ENCODE measurements at regions not wholly inside any gene's neighbourhood (a gene's known extent, or its start where the extent isn't known, plus 50 kb on each side); places are given as distances from the start of the nearest gene placed in this dataset.

- Histone ChIP-seq H3K4me1 (ENCODE audit: insufficient read depth, low read length) (no peaks in the 10 kb centered on the region), H3K4me2 (ENCODE audit: low read length) (no peak overlapping the region), H3K9me3 (ENCODE audit: insufficient read depth, low read depth, low read length) (no peaks in the 10 kb centered on the region), H3K9ac (ENCODE audit: low read length) (no peak overlapping the region), H2AFZ (ENCODE audit: low read depth, low read length) (no peak overlapping the region), H3K27me3 (ENCODE audit: insufficient read depth, low read length) (no peaks in the 10 kb centered on the region), H3K36me3 (ENCODE audit: insufficient read depth, low read length) (no peaks in the 10 kb centered on the region), H3K79me2 (ENCODE audit: insufficient read depth, low read length) (no peaks in the 10 kb centered on the region), H3K4me3 (ENCODE audit: insufficient read depth, low read depth, low read length) (no peak overlapping the region), H3K27ac (ENCODE audit: low read depth, low read length) (no peak overlapping the region), H4K20me1 (ENCODE audit: insufficient read depth, low read length) (no peaks in the 10 kb centered on the region)
- no peak overlapping the region for H3K4me3 Mint-ChIP-seq (ENCODE audit: unreplicated experiment)
- no peak overlapping the region for H3K27ac Mint-ChIP-seq (ENCODE audit: unreplicated experiment)
- H3K27me3 Mint-ChIP-seq (ENCODE audit: low read depth, unreplicated experiment), result no peaks in the 10 kb centered on the region
- DNase-seq (ENCODE audit: low read depth), result no peak
- H3K36me3 Mint-ChIP-seq (ENCODE audit: low read depth, unreplicated experiment), result no peaks in the 10 kb centered on the region
- peaks cover 2% of the 10 kb centered on the region for H3K4me1 Mint-ChIP-seq (ENCODE audit: low read depth, unreplicated experiment)
- FAIRE-seq, result no peak
- peaks cover 5% of the 10 kb centered on the region for H3K9me3 Mint-ChIP-seq (ENCODE audit: unreplicated experiment)
- TF ChIP-seq, protein P1, sequence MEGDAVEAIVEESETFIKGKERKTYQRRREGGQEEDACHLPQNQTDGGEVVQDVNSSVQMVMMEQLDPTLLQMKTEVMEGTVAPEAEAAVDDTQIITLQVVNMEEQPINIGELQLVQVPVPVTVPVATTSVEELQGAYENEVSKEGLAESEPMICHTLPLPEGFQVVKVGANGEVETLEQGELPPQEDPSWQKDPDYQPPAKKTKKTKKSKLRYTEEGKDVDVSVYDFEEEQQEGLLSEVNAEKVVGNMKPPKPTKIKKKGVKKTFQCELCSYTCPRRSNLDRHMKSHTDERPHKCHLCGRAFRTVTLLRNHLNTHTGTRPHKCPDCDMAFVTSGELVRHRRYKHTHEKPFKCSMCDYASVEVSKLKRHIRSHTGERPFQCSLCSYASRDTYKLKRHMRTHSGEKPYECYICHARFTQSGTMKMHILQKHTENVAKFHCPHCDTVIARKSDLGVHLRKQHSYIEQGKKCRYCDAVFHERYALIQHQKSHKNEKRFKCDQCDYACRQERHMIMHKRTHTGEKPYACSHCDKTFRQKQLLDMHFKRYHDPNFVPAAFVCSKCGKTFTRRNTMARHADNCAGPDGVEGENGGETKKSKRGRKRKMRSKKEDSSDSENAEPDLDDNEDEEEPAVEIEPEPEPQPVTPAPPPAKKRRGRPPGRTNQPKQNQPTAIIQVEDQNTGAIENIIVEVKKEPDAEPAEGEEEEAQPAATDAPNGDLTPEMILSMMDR (IDR thresholded peaks at IDR 0.05; ENCODE audit: insufficient read depth, low read depth, low read length), result no peak
- TF ChIP-seq EZH2 (IDR thresholded peaks at IDR 0.05; ENCODE audit: insufficient read depth, low read length), result no peak
Observed at GRCh38 chr10:36424502-36424901, 700.9 kb upstream of the ANKRD30A start.

DNA sequence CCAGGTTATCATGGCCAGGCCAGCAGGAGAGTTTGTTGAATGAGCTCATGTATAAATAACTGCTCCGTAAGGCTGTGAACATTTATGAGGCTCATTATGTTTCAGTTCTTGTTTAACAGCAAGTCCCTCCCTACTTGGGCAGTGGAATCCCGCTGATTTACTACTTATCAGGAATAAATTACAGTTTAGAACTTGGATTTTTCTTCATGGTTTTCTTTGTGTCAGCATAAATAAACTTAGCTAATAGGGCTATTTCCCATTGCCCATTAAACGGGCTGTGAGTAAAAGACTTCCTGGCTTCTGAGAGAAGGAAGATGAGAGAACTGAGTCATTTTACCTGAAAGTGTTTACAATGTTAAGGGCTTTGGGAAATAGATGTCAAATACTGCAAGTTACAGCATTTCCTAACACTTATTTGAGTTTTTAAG is 701.6 kb upstream of the ANKRD30A start:
- no peaks in the 10 kb centered on the region for H3K9me3 ChIP-seq (ENCODE audit: insufficient read depth, low read depth, low read length)
- no peaks in the 10 kb centered on the region for H3K27me3 ChIP-seq (ENCODE audit: insufficient read depth, low read length)
- no peaks in the 10 kb centered on the region for H3K4me1 ChIP-seq (ENCODE audit: insufficient read depth, low read length)
- no peak for DNase-seq (ENCODE audit: low read depth)
- no peak overlapping the region for H2AFZ ChIP-seq (ENCODE audit: low read depth, low read length)
- Mint-ChIP-seq H3K4me3 (ENCODE audit: unreplicated experiment) (no peak overlapping the region), H3K36me3 (ENCODE audit: low read depth, unreplicated experiment) (no peaks in the 10 kb centered on the region), H3K9me3 (ENCODE audit: unreplicated experiment) (peaks cover 2% of the 10 kb centered on the region), H3K27me3 (ENCODE audit: low read depth, unreplicated experiment) (no peaks in the 10 kb centered on the region), H3K4me1 (ENCODE audit: low read depth, unreplicated experiment) (peaks cover 2% of the 10 kb centered on the region), H3K27ac (ENCODE audit: unreplicated experiment) (no peak overlapping the region)
- no peak overlapping the region for H3K9ac ChIP-seq (ENCODE audit: low read length)
- no peak for TF ChIP-seq EZH2 (IDR thresholded peaks at IDR 0.05; ENCODE audit: insufficient read depth, low read length)
- TF ChIP-seq, protein P1 (IDR thresholded peaks at IDR 0.05; ENCODE audit: insufficient read depth, low read depth, low read length), result no peak
- no peak for FAIRE-seq
- H4K20me1 ChIP-seq (ENCODE audit: insufficient read depth, low read length), result no peaks in the 10 kb centered on the region
- H3K79me2 ChIP-seq (ENCODE audit: insufficient read depth, low read length), result no peaks in the 10 kb centered on the region
- no peak overlapping the region for H3K4me3 ChIP-seq (ENCODE audit: insufficient read depth, low read depth, low read length)
- H3K36me3 ChIP-seq (ENCODE audit: insufficient read depth, low read length), result no peaks in the 10 kb centered on the region
- no peak overlapping the region for H3K27ac ChIP-seq (ENCODE audit: low read depth, low read length)
- H3K4me2 ChIP-seq (ENCODE audit: low read length), result no peak overlapping the region

DNA sequence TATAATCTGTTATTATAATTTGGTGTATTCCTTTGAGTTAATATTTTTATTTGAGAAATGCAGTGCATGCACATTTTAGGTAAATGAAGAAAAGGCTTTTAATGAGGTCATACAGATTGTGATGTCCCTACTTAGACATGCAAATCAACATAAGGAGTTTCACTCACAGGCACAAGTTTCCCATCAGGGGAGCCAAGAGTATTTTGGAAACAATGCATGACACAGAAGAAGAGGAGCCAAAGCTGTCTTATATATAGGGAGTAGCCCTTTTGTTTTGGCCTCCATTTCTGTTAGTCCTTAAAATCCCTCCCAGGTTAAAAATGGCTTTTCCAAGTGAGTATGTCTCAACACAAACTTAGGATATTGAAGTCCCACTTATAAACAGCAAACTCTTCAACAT is 703.4 kb upstream of the ANKRD30A start:
- Histone ChIP-seq H3K4me1 (ENCODE audit: insufficient read depth, low read length) (no peaks in the 10 kb centered on the region), H3K27ac (ENCODE audit: low read depth, low read length) (no peak overlapping the region), H4K20me1 (ENCODE audit: insufficient read depth, low read length) (no peaks in the 10 kb centered on the region), H3K79me2 (ENCODE audit: insufficient read depth, low read length) (no peaks in the 10 kb centered on the region), H3K9me3 (ENCODE audit: insufficient read depth, low read depth, low read length) (no peaks in the 10 kb centered on the region), H3K27me3 (ENCODE audit: insufficient read depth, low read length) (no peaks in the 10 kb centered on the region), H3K9ac (ENCODE audit: low read length) (no peak overlapping the region), H2AFZ (ENCODE audit: low read depth, low read length) (no peak overlapping the region), H3K4me3 (ENCODE audit: insufficient read depth, low read depth, low read length) (no peak overlapping the region), H3K4me2 (ENCODE audit: low read length) (no peak overlapping the region), H3K36me3 (ENCODE audit: insufficient read depth, low read length) (no peaks in the 10 kb centered on the region)
- TF ChIP-seq EZH2 (IDR thresholded peaks at IDR 0.05; ENCODE audit: insufficient read depth, low read length), result no peak
- TF ChIP-seq, protein P1 (IDR thresholded peaks at IDR 0.05; ENCODE audit: insufficient read depth, low read depth, low read length), result no peak
- Mint-ChIP-seq H3K27me3 (ENCODE audit: low read depth, unreplicated experiment) (no peaks in the 10 kb centered on the region), H3K4me3 (ENCODE audit: unreplicated experiment) (no peak overlapping the region), H3K9me3 (ENCODE audit: unreplicated experiment) (peaks cover 2% of the 10 kb centered on the region), H3K36me3 (ENCODE audit: low read depth, unreplicated experiment) (no peaks in the 10 kb centered on the region), H3K4me1 (ENCODE audit: low read depth, unreplicated experiment) (peaks cover 2% of the 10 kb centered on the region), H3K27ac (ENCODE audit: unreplicated experiment) (no peak overlapping the region)
- FAIRE-seq (no peak), DNase-seq (ENCODE audit: low read depth) (no peak)

Measured in astrocyte (in vitro differentiated cells and primary cell).